Neutrophil (primary cell): ENCODE measurements at regions not wholly inside any gene's neighbourhood (a gene's known extent, or its start where the extent isn't known, plus 50 kb on each side); places are given as distances from the start of the nearest gene placed in this dataset.

Experiments used
- H3K27ac ChIP-seq: fragments of 200-600 bp; sonication (generic); 2 replicates; pipeline ENCODE4 v1.5.1; 2016; ENCODE audit warnings: mild to moderate bottlenecking, moderate library complexity
- H3K27me3 ChIP-seq: fragments of 200-600 bp; sonication (generic); 2 replicates; pipeline ENCODE4 v1.6.0; 2016; ENCODE audit warnings: mild to moderate bottlenecking
- H3K36me3 ChIP-seq: fragments of 200-600 bp; sonication (generic); 2 replicates; pipeline ENCODE4 v1.5.1; 2017
- H3K4me1 ChIP-seq, 2 experiments: fragments of 200-600 bp in 1 of 2; sonication (generic) in 1 of 2; 1 replicate in 1 of 2; 2 replicates in 1 of 2; pipeline versions ENCODE4 v1.5.1 to v1.6.1; 2013 to 2016; ENCODE audit warnings: low read depth in 1 of 2, low read length in 1 of 2, mild to moderate bottlenecking in 1 of 2, moderate library complexity in 1 of 2; ENCODE audit not compliant: control insufficient read depth in 1 of 2, insufficient read depth in 1 of 2
- H3K4me3 ChIP-seq, 2 experiments: fragments of 200-600 bp in 1 of 2; sonication (generic) in 1 of 2; 1 replicate in 1 of 2; 2 replicates in 1 of 2; pipeline ENCODE4 v1.5.1; 2013 to 2016; ENCODE audit warnings: low read depth in 1 of 2, low read length in 1 of 2, mild to moderate bottlenecking in 1 of 2, moderate library complexity in 1 of 2
- H3K9me3 ChIP-seq: fragments of 200-600 bp; sonication (generic); 2 replicates; pipeline ENCODE4 v1.5.1; 2016
- TF ChIP-seq, protein P1 (sequence below): fragments of 200-600 bp; sonication (generic); IDR thresholded peaks from 2 replicates; pipeline ENCODE4 v1.5.1; 2016; ENCODE audit warnings: antibody characterized with exemption

DNA sequence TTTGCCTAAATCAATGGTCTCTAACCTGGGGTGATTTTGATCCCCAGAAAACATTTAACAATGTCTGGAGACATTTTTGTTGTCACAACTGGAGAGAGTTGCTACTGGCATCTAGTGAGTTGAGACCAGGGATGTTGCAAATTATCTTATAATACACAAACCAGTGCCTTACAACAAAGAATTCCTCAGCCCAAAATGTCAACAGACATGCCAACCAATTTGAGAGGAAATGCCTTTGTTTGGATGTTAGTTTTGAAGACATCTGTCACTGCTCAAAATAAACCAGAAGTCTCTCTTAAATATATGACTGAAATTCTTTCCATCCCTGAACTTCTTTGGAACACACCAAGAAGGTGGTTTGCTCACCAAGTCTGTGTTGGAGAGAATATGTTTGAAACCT lies 336.9 kb upstream of the ATP2B1 start:
- TF ChIP-seq, protein P1, sequence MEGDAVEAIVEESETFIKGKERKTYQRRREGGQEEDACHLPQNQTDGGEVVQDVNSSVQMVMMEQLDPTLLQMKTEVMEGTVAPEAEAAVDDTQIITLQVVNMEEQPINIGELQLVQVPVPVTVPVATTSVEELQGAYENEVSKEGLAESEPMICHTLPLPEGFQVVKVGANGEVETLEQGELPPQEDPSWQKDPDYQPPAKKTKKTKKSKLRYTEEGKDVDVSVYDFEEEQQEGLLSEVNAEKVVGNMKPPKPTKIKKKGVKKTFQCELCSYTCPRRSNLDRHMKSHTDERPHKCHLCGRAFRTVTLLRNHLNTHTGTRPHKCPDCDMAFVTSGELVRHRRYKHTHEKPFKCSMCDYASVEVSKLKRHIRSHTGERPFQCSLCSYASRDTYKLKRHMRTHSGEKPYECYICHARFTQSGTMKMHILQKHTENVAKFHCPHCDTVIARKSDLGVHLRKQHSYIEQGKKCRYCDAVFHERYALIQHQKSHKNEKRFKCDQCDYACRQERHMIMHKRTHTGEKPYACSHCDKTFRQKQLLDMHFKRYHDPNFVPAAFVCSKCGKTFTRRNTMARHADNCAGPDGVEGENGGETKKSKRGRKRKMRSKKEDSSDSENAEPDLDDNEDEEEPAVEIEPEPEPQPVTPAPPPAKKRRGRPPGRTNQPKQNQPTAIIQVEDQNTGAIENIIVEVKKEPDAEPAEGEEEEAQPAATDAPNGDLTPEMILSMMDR: no peak
- no peaks in the 10 kb centered on the region for H3K27me3 ChIP-seq
- no peaks in the 10 kb centered on the region for H3K9me3 ChIP-seq
- H3K36me3 ChIP-seq: no peaks in the 10 kb centered on the region
- no peak overlapping the region for H3K4me3 ChIP-seq
- no peak overlapping the region for H3K27ac ChIP-seq
- H3K4me1 ChIP-seq: no peaks in the 10 kb centered on the region

DNA sequence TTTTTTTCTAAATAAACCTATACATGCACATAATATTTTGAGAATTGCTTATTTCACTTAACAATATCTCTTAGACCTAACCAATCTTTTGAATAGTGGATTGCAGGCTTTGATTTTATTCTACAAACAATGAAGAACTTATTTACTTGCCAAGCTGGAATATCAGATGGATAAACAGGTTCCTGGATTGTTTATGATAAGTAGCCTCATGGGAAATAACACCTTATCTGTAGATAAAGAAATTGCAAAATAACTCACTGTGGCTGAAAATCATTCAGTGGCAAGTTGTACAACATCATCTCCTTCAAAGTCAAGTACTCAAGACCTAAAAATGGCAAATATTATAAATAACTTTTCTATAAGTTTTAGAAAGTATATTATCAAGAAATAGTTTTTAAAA lies 335.4 kb upstream of the ATP2B1 start:
- Histone ChIP-seq H3K9me3 (no peaks in the 10 kb centered on the region), H3K27ac (no peak overlapping the region), H3K4me3 (no peak overlapping the region), H3K36me3 (no peaks in the 10 kb centered on the region), H3K4me1 (no peaks in the 10 kb centered on the region), H3K27me3 (no peaks in the 10 kb centered on the region)
- TF ChIP-seq, protein P1: no peak

DNA sequence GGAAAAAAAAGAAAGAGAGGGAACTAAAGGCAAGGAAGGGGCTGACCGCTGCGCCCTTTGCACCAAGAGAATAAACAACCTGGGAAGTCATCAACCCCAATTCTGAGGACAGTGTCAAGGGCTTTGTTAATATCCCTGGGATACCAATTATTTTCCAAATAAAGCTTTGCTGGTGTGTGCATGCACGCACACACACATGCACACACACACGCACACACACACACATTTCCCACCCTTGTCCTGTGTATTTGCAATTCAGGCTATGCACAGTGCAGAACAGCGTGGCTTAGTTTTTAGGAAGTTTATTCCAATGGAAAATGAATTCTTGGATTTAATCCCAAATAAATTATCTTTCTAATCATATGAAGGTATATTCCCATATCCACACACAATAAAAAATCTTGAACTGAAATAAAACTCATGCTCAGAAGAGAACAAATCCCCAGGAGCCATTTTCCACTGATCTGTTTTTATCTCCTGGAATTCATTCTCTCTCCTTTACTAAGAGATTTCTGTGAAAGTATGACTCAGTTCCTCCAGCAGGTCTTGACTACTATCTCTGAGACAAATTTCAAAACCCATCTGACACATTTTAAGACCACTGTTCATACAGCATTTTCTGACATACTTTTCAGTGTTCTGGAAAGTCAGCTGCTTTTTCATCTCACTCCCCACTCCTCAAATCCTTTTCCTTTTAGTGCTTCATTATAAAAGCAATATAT lies 334.4 kb upstream of the ATP2B1 start:
- Histone ChIP-seq H3K4me1 (no peaks in the 10 kb centered on the region), H3K27me3 (no peaks in the 10 kb centered on the region), H3K9me3 (no peaks in the 10 kb centered on the region), H3K4me3 (no peak overlapping the region), H3K36me3 (no peaks in the 10 kb centered on the region), H3K27ac (no peak overlapping the region)
- TF ChIP-seq, protein P1: no peak

DNA sequence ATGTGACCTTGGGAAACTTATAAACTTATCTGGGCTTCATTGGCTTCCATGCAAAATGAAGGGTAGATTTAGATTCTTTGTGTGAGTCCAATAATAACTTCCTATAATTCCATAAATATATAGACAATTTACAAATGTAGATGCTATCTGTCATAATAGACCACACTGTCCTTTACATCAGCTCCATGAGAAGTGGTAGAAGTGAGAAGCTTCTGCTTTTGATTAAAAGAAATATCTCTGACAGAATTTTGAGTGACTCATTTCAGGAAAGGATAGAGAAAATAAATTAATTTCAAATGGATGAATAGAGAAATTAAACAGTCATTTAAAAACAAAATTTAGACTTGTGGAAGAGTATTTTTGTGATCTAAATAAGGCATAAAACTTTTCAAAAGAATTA lies 329.7 kb upstream of the ATP2B1 start:
- H3K9me3 ChIP-seq: no peaks in the 10 kb centered on the region
- no peaks in the 10 kb centered on the region for H3K27me3 ChIP-seq
- no peaks in the 10 kb centered on the region for H3K4me1 ChIP-seq
- no peak overlapping the region for H3K4me3 ChIP-seq
- no peak overlapping the region for H3K27ac ChIP-seq
- TF ChIP-seq, protein P1: no peak
- no peaks in the 10 kb centered on the region for H3K36me3 ChIP-seq

DNA sequence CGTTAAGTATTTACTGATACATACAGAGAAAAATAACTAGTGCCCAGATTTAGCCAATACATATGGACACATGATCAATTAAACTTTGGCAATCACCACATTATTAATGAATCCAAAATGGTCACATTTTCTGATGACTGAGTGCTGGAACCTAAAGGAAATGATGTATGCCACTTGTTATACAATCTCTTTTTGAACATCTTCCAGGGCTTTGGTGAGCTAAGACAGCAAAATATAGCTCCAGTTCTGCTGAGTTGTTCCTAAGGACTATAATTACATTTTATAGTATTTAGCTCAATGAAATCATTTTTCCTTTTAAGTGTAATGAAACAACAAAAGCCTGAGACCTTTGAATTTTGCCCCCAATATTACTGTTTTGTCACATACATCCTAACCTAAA lies 329.1 kb upstream of the ATP2B1 start:
- Histone ChIP-seq H3K27ac (no peak overlapping the region), H3K36me3 (no peaks in the 10 kb centered on the region), H3K4me1 (no peaks in the 10 kb centered on the region)

More for the DNA sequence above, 329.1 kb upstream of the ATP2B1 start:
- Histone ChIP-seq H3K4me3 (no peak overlapping the region), H3K27me3 (no peaks in the 10 kb centered on the region), H3K9me3 (no peaks in the 10 kb centered on the region)
- TF ChIP-seq, protein P1: no peak
